Activated T-helper 1 cell treated with anti-CD3 and anti-CD28 coated beads, Interleukin-12 subunit alpha, Interleukin-12 subunit beta, Interleukin-2, Interleukin-4 antibody, amounts not matched to agents 30 ng/mL and 10 ng/mL and 1 ng/mL, durations not matched to agents 14 hours and 24 hours and 36 hours (primary cell): ENCODE measurements at regions not wholly inside any gene's neighbourhood (a gene's known extent, or its start where the extent isn't known, plus 50 kb on each side); places are given as distances from the start of the nearest gene placed in this dataset.

Experiments
- DNase-seq: peaks from one replicate; pipeline ENCODE4 v3.0.0; 2021; ENCODE audit warnings: low spot score
- H3K27ac Mint-ChIP-seq: one replicate; pipeline ENCODE4 v1.8.0; 2021; ENCODE audit warnings: mild to moderate bottlenecking, mixed read lengths
- H3K27me3 Mint-ChIP-seq: one replicate; pipeline ENCODE4 v1.8.0; 2022; ENCODE audit warnings: mild to moderate bottlenecking, moderate library complexity, mixed read lengths; ENCODE audit not compliant: insufficient read depth
- H3K36me3 Mint-ChIP-seq: one replicate; pipeline ENCODE4 v1.8.0; 2021; ENCODE audit warnings: low read depth, mixed read lengths
- H3K4me1 Mint-ChIP-seq: one replicate; pipeline ENCODE4 v1.8.0; 2021; ENCODE audit warnings: low read depth, mixed read lengths
- H3K4me3 Mint-ChIP-seq: one replicate; pipeline ENCODE4 v1.8.0; 2021; ENCODE audit warnings: mild to moderate bottlenecking, moderate library complexity, mixed read lengths
- H3K9me3 Mint-ChIP-seq: one replicate; pipeline ENCODE4 v1.8.0; 2021; ENCODE audit warnings: mixed read lengths
- intact Hi-C: fragments of 100-400 bp; cut with micrococcal nuclease; formaldehyde crosslinking; loops from one replicate; pipeline ENCODE4 v1.15.1; 2024

DNA sequence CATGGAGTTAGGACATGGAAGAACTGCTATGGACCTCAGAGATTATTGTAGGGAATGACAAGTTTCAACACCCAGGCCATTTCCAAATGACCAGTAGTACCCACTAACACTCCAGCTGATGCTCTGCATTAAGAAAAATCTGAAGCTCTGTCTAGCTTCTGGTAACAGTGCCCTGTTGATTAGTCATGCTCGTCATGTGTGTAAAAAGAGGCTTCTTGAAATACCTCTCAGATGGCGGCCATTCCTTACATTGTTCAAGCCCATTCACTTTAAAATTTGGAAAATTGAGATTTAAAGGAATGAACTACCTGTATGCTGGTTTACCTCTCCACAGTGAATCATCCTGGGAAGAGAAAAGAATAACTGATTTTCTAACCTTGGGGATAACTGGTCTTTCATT is 527.9 kb upstream of the ARGLU1 start:
- no peaks in the 10 kb centered on the region for H3K36me3 Mint-ChIP-seq
- intact Hi-C loops: no loop called here
- no peak overlapping the region for H3K4me3 Mint-ChIP-seq
- H3K9me3 Mint-ChIP-seq: no peaks in the 10 kb centered on the region
- no peaks in the 10 kb centered on the region for H3K4me1 Mint-ChIP-seq
- DNase-seq: no peak
- no peak overlapping the region for H3K27ac Mint-ChIP-seq
- no peaks in the 10 kb centered on the region for H3K27me3 Mint-ChIP-seq

- Mint-ChIP-seq H3K36me3 (no peaks in the 10 kb centered on the region), H3K4me3 (no peak overlapping the region), H3K4me1 (no peaks in the 10 kb centered on the region), H3K9me3 (no peaks in the 10 kb centered on the region), H3K27me3 (no peaks in the 10 kb centered on the region), H3K27ac (no peak overlapping the region)
- DNase-seq: no peak
- intact Hi-C loops: no loop called here
Measured at GRCh38 chr13:107091861-107092260, 523.9 kb upstream of the ARGLU1 start.

DNA sequence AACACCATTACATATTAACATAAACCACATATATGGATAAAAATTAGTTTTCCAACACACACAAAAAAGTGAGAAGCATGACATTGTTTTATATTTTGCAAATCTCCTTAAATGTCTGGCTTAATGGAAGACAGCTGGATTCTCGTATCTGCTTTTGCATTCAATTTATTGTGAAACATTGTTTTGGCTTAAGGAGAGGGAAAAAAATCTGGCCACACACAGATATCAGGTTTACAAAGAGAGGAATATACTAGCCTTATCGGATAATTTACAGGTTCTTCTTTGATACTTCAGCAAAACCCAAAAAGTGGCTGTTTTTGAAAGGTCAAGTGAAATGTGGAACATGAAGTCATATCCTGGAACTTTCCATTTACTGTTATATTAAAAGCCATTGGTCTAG is 523.5 kb upstream of the ARGLU1 start:
- H3K4me3 Mint-ChIP-seq: no peak overlapping the region

GRCh38 chr13:107088061-107088460 is 520.1 kb upstream of the ARGLU1 start:
- Mint-ChIP-seq H3K9me3 (no peaks in the 10 kb centered on the region), H3K36me3 (no peaks in the 10 kb centered on the region), H3K4me1 (no peaks in the 10 kb centered on the region), H3K4me3 (no peak overlapping the region), H3K27ac (no peak overlapping the region), H3K27me3 (no peaks in the 10 kb centered on the region)
- intact Hi-C loops: no loop called here
- no peak for DNase-seq

More for the DNA sequence above, 523.5 kb upstream of the ARGLU1 start:
- no peaks in the 10 kb centered on the region for H3K27me3 Mint-ChIP-seq
- H3K27ac Mint-ChIP-seq: no peak overlapping the region
- intact Hi-C loops: no loop called here
- no peak for DNase-seq
- no peaks in the 10 kb centered on the region for H3K9me3 Mint-ChIP-seq
- no peaks in the 10 kb centered on the region for H3K4me1 Mint-ChIP-seq
- no peaks in the 10 kb centered on the region for H3K36me3 Mint-ChIP-seq

GRCh38 chr13:107079423-107080049 is 511.6 kb upstream of the ARGLU1 start:
- Mint-ChIP-seq H3K4me1 (no peaks in the 10 kb centered on the region), H3K27me3 (no peaks in the 10 kb centered on the region), H3K4me3 (no peak overlapping the region), H3K27ac (no peak overlapping the region), H3K9me3 (peaks cover 6% of the 10 kb centered on the region), H3K36me3 (no peaks in the 10 kb centered on the region)
- no peak for DNase-seq
- intact Hi-C loops: no loop called here

DNA sequence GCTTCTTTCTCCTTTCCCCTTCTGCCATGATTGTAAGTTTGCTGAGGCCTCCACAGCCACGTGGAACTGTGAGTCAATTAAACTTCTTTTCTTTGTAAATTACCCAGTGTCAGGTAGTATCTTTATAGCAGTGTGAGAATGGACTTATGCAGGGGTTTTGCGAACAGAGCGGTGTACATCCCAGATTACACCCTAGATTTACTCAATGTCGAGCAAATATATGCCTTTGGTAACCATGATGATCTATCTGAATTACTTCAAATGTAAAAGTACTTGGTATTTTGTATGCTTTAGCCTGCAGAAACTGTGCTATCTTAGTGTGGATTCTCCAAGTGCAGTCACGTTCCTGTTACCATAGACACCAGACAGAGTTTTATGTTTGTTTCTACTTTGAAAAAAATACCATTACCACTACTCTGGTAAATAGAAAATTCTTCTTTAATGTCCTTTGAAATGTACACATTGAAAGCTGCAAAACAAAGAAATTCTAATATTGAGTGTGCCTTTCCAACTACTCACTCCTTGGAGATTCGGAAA is 510.4 kb upstream of the ARGLU1 start:
- Mint-ChIP-seq H3K4me1 (no peaks in the 10 kb centered on the region), H3K4me3 (no peak overlapping the region), H3K27me3 (no peaks in the 10 kb centered on the region), H3K27ac (no peak overlapping the region), H3K9me3 (peaks cover 6% of the 10 kb centered on the region), H3K36me3 (no peaks in the 10 kb centered on the region)
- intact Hi-C loops: no loop called here
- no peak for DNase-seq

DNA sequence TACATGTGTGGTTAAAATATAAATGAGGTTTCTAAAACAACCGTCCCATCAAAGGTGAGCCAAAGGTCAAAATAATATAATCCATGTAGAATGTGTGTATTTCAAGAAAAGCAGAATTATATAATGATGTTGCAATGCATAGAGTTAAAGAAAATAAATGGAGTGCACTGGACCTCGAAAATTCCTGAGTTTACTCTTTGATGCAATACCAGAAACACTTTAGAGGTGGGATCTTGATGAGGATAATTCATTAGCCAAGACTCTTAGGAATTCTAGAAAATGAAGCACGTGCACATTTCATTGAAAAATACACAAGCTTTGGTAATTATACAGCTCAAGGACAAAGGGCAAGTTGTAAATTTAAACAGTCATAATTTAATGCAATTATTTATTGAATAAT is 508.9 kb upstream of the ARGLU1 start:
- no peaks in the 10 kb centered on the region for H3K27me3 Mint-ChIP-seq
- DNase-seq: no peak
- no peaks in the 10 kb centered on the region for H3K36me3 Mint-ChIP-seq
- H3K4me1 Mint-ChIP-seq: no peaks in the 10 kb centered on the region
- no peak overlapping the region for H3K27ac Mint-ChIP-seq
- intact Hi-C loops: no loop called here
- no peak overlapping the region for H3K4me3 Mint-ChIP-seq
- peaks cover 6% of the 10 kb centered on the region for H3K9me3 Mint-ChIP-seq

GRCh38 chr13:107075576-107075975 is 507.6 kb upstream of the ARGLU1 start:
- H3K4me3 Mint-ChIP-seq: no peak overlapping the region
- H3K4me1 Mint-ChIP-seq: no peaks in the 10 kb centered on the region
- H3K9me3 Mint-ChIP-seq: peaks cover 6% of the 10 kb centered on the region
- H3K27ac Mint-ChIP-seq: no peak overlapping the region
- H3K27me3 Mint-ChIP-seq: no peaks in the 10 kb centered on the region
- intact Hi-C loops: no loop called here
- no peaks in the 10 kb centered on the region for H3K36me3 Mint-ChIP-seq
- DNase-seq: no peak

DNA sequence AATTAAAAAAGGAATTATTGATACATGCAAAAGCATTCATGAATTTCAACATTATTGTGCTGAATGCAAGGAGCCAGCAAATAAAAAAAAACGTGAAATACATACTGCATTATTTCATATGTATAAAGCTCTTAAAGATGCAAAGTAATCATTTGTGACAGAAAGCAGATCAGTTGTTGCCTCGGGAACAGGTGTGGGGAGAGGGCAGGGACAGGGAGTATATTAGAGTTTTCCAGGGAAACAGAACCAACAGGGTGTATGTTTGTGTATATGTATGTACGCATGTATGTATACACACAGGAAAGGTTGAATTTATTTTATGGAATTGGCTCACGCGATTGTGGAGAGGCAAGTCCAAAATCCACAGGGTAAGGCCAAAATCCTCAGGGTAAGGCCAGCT is 502.9 kb upstream of the ARGLU1 start:
- H3K36me3 Mint-ChIP-seq: no peaks in the 10 kb centered on the region
- H3K4me1 Mint-ChIP-seq: no peaks in the 10 kb centered on the region
- H3K27me3 Mint-ChIP-seq: no peaks in the 10 kb centered on the region
- H3K27ac Mint-ChIP-seq: no peak overlapping the region
- H3K4me3 Mint-ChIP-seq: no peak overlapping the region
- H3K9me3 Mint-ChIP-seq: peaks cover 4% of the 10 kb centered on the region
- intact Hi-C loops: no loop called here
- no peak for DNase-seq

DNA sequence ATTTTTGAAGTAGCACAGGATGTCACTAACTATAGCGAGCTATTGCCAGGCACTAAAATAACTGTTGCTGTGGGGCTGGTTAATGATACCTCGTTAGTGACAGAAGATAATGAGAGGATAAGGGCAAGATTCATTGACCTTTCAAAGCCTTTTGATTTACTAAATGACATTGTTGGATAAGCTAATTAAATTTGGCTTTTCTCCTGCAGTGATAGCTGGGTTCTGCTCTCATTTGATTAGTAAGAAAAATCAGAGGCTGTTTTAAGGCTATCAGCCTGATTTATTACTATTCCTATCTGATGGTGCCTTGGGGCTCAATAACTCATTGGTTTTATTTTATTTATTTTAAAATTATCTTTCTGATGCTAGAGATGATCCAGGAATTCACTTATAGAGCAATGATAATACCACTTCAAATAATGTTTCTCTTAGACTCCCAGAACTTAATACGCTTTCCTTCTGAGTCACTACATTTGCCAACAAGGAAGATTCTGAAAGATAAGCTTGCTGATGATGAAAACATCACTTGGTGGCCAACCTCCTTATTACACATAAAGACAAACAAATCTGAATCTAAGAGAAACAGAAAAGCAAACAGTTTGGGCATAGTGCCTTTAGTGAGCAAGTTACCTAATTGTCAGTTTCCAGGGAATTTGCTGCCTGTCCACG is 501.3 kb upstream of the ARGLU1 start:
- H3K27me3 Mint-ChIP-seq: no peaks in the 10 kb centered on the region
- H3K4me1 Mint-ChIP-seq: no peaks in the 10 kb centered on the region
- no peak overlapping the region for H3K4me3 Mint-ChIP-seq
- DNase-seq: no peak
- H3K27ac Mint-ChIP-seq: no peak overlapping the region
- H3K9me3 Mint-ChIP-seq: no peaks in the 10 kb centered on the region
- no peaks in the 10 kb centered on the region for H3K36me3 Mint-ChIP-seq
- intact Hi-C loops: no loop called here

- no peak for DNase-seq
- intact Hi-C loops: no loop called here
- Mint-ChIP-seq H3K9me3 (no peaks in the 10 kb centered on the region), H3K4me3 (no peak overlapping the region), H3K27ac (no peak overlapping the region), H3K27me3 (no peaks in the 10 kb centered on the region), H3K36me3 (no peaks in the 10 kb centered on the region), H3K4me1 (no peaks in the 10 kb centered on the region)
Measured at GRCh38 chr13:107067381-107067780, 499.4 kb upstream of the ARGLU1 start.

GRCh38 chr13:107066355-107066754 is 498.4 kb upstream of the ARGLU1 start:
- no peak for DNase-seq
- Mint-ChIP-seq H3K27ac (no peak overlapping the region), H3K27me3 (no peaks in the 10 kb centered on the region), H3K9me3 (peaks cover under 1% of the 10 kb centered on the region), H3K4me3 (no peak overlapping the region), H3K36me3 (no peaks in the 10 kb centered on the region), H3K4me1 (no peaks in the 10 kb centered on the region)
- intact Hi-C loops: no loop called here

DNA sequence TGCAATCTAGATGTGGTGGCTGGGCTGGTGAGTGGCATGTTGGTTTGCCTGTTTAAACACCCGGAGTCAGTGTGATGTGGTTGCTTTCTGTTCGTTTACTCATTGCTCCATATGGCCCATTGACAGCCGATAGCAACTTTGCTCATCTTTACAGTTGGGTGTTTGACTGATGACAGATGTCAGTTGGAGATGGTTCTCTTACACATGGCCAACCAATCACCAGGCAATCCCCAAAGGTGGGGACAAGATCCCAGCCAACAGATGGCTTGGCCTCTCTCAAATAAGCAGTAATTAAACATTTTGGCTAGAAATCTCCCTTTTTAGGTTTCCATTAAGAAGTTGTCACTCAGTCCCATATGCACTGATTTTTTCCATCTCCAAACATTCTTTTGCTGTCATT is 497.1 kb upstream of the ARGLU1 start:
- Mint-ChIP-seq H3K4me1 (no peaks in the 10 kb centered on the region), H3K4me3 (no peak overlapping the region), H3K27ac (no peak overlapping the region), H3K9me3 (peaks cover 8% of the 10 kb centered on the region), H3K36me3 (no peaks in the 10 kb centered on the region), H3K27me3 (no peaks in the 10 kb centered on the region)
- DNase-seq: no peak
- intact Hi-C loops: no loop called here
